Omental fat pad (tissue), 3 donors: ENCODE measurements at regions not wholly inside any gene's neighbourhood (a gene's known extent, or its start where the extent isn't known, plus 50 kb on each side); places are given as distances from the start of the nearest gene placed in this dataset.

ENCODE experiments used
- ATAC-seq: fragments of 150-250 bp; one replicate; pipeline ENCODE4 v1.9.1; 2016; ENCODE audit warnings: mild to moderate bottlenecking, moderate library complexity; ENCODE audit not compliant: low FRiP score
- DNase-seq: peaks from one replicate; pipeline ENCODE4 v3.0.0-alpha.2; 2019; ENCODE audit warnings: low spot score
- TF ChIP-seq, protein P1 (sequence below), 3 donors: fragments of 450-650 bp; IDR thresholded peaks; one replicate each; pipeline ENCODE4 v1.5.1; 2016 to 2017; ENCODE audit warnings: antibody characterized with exemption in 3 of 3, mild to moderate bottlenecking in 3 of 3, moderate library complexity in 2 of 3

DNA sequence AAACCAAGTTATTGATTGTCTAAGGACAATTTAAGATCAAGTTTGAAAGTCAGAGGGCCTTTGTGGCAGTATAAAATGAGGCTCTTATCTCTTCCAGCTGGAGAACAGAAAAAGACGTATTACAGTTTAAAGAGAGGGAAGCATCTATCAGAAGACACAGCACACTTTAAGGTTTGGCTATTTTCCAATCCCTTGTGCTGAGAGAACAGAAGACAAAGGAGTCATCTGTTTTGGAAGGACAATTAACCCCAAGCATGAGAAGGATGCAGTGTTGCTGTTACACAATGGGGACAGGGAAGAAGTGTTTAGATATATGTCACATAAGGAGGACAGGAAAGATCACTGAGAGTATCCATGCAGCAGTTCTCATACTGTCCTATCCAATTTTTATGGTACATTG lies 1224.2 kb upstream of the SORCS1 start:
- TF ChIP-seq, protein P1, sequence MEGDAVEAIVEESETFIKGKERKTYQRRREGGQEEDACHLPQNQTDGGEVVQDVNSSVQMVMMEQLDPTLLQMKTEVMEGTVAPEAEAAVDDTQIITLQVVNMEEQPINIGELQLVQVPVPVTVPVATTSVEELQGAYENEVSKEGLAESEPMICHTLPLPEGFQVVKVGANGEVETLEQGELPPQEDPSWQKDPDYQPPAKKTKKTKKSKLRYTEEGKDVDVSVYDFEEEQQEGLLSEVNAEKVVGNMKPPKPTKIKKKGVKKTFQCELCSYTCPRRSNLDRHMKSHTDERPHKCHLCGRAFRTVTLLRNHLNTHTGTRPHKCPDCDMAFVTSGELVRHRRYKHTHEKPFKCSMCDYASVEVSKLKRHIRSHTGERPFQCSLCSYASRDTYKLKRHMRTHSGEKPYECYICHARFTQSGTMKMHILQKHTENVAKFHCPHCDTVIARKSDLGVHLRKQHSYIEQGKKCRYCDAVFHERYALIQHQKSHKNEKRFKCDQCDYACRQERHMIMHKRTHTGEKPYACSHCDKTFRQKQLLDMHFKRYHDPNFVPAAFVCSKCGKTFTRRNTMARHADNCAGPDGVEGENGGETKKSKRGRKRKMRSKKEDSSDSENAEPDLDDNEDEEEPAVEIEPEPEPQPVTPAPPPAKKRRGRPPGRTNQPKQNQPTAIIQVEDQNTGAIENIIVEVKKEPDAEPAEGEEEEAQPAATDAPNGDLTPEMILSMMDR (IDR thresholded peaks at IDR 0.05) = no peak
- DNase-seq (no peak), ATAC-seq (no peak)

DNA sequence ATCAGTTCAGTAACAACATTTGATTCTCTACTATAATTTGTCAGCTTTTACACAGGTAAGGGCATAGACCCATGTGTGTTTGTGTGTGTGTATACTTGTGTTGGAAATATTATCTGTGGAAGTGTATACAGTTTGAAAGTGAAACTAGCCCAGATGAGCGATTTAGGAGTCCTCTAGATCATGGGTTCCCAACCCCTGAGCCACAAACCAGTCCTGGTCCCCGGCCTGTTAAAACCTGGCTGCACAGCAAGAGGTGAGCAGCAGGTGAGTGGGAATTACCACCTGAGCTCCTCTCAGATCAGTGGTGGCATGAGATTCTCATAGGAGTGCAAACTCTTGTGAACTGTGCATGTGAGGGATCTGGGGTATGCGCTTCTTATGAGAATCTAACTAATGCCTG lies 1221.5 kb upstream of the SORCS1 start:
- ATAC-seq (no peak), DNase-seq (no peak)
- TF ChIP-seq, protein P1 (IDR thresholded peaks at IDR 0.05) = no peak

DNA sequence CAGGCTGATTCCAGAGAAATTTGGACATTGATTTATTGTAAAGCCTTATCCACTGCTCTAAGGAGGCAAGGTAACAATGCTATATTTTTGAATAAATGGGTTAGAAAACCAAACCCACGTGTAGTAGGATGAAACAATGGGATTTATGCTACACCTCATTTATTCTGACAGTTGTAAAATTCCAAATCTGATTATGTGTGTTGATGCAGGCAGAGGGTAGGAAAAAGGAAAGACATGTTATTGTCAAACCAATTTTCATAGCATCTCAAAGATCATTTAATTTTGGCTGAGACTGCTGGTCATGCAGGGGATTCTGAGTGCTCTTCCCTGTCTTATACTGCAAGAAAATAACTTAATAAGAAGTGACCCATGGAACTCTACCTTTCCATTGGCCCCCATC lies 1219.9 kb upstream of the SORCS1 start:
- DNase-seq (no peak), ATAC-seq (no peak)
- TF ChIP-seq, protein P1 (IDR thresholded peaks at IDR 0.05) = no peak

DNA sequence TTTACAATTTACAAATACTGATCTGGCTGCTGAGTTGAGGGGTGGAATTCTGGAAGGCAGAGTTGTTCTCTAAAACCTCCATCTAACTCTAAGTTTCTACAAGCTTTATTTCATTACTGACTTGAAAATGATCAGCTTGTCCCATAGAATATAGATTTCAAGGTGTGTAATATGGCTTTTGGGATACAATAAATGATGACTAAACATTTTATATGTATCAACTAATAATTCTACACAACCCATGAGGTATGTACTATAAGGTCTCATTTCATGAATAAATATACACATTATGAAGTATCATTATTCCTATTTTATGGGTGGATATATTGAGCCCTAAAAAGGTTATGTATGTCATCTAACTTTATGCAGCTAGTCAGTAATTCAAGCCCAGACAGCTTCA lies 1214.3 kb upstream of the SORCS1 start:
- ATAC-seq (no peak), DNase-seq (no peak)
- TF ChIP-seq, protein P1 (IDR thresholded peaks at IDR 0.05) = no peak

DNA sequence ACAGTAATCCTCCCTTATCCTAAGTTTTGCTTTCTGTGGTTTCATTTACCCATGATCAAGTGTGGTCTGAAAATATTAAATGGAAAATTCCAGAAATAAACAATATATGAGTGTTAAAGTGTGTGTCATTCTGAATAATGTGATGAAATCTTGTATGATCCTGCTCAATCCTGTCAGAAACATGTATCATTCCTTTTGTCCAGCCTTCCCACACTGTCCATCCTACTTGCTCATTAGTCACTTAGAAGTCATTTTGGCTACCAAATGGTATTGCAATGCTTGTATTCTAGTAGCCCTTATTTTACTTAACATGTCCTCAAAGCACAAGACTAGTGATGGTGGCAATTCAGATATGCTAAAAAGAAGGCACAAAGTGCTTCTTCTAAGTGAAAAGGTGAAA lies 1211.2 kb upstream of the SORCS1 start:
- ATAC-seq = no peak
- DNase-seq = no peak
- TF ChIP-seq, protein P1 (IDR thresholded peaks at IDR 0.05) = no peak

DNA sequence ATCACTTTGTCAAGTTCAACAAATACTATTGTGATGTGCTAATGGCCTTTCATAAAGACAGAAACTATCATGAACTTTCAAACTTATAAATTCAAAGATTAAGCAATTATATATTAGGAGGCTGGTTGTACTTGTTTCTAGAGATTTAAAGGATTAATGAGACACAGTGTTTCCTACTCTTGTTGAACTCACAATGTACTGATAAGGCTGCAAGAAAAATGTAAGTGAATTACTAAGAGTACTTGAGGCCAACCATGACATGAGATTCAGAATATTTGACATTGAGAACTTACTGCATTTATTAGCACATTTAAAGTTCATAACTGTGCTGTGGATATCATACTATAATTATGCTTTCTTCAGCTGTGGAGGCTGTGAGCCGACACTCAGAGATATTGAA lies 1210.5 kb upstream of the SORCS1 start:
- TF ChIP-seq, protein P1 (IDR thresholded peaks at IDR 0.05) = no peak
- no peak for ATAC-seq
- no peak for DNase-seq

DNA sequence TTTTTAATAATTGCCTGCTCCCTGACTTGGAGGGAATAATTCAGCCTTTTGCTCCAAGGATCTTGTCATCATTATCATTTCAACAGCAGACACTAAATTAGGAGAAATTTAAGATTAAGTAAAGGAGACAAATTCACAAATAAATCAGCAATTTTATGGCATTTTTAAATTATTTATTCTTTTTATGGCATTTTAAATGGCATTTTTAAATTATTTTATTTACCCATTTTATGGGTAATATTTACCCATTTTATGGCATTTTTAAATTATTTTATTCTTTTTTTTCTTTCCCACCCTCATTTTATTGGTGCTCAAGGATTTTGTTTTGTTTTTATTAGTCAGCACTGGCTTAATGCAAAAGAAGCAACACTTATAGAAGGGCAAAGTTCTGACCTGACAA lies 1201.0 kb upstream of the SORCS1 start:
- ATAC-seq = no peak
- TF ChIP-seq, protein P1 (IDR thresholded peaks at IDR 0.05) = no peak

More for the DNA sequence above, 1201.0 kb upstream of the SORCS1 start:
- DNase-seq = no peak
